Loucy (cell line): ENCODE measurements at regions not wholly inside any gene's neighbourhood (a gene's known extent, or its start where the extent isn't known, plus 50 kb on each side); places are given as distances from the start of the nearest gene placed in this dataset.

ENCODE experiments used
- H2AFZ ChIP-seq: fragments of 200-600 bp; sonication (generic); 2 replicates; pipeline ENCODE4 v1.6.0; 2016; ENCODE audit warnings: antibody characterized with exemption, mild to moderate bottlenecking, low read length, moderate library complexity
- H3F3A ChIP-seq: fragments of 200-600 bp; 2 replicates; pipeline ENCODE4 v1.6.0; 2016; ENCODE audit warnings: antibody characterized with exemption, low read depth, mild to moderate bottlenecking
- H3K27me3 ChIP-seq: fragments of 200-600 bp; sonication (generic); 2 replicates; pipeline ENCODE4 v1.6.1; 2014; ENCODE audit warnings: low read length, mild to moderate bottlenecking; ENCODE audit not compliant: insufficient read depth, poor library complexity, severe bottlenecking
- H3K36me3 ChIP-seq: fragments of 200-600 bp; sonication (generic); 2 replicates; pipeline ENCODE4 v1.6.1; 2016; ENCODE audit warnings: low read length; ENCODE audit not compliant: insufficient read depth
- H3K4me1 ChIP-seq: fragments of 200-600 bp; sonication (generic); 2 replicates; pipeline ENCODE4 v1.5.1; 2014; ENCODE audit warnings: low read length, mild to moderate bottlenecking; ENCODE audit not compliant: insufficient read depth, poor library complexity, severe bottlenecking
- H3K4me2 ChIP-seq: fragments of 200-600 bp; sonication (generic); 2 replicates; pipeline ENCODE4 v1.6.0; 2014; ENCODE audit warnings: antibody characterized with exemption, low read length, low read depth, mild to moderate bottlenecking; ENCODE audit not compliant: poor library complexity, severe bottlenecking
- H3K4me3 ChIP-seq: fragments of 200-600 bp; sonication (generic); 2 replicates; pipeline ENCODE4 v1.5.1; 2014; ENCODE audit warnings: low read length, mild to moderate bottlenecking, mixed read lengths; ENCODE audit not compliant: poor library complexity, severe bottlenecking
- H3K79me2 ChIP-seq: fragments of 200-600 bp; sonication (generic); 2 replicates; pipeline ENCODE4 v1.6.1; 2014; ENCODE audit warnings: low read length; ENCODE audit not compliant: insufficient read depth
- H3K9ac ChIP-seq: fragments of 200-600 bp; sonication (generic); 2 replicates; pipeline ENCODE4 v1.6.0; 2014; ENCODE audit warnings: mild to moderate bottlenecking, low read depth, low read length, moderate library complexity; ENCODE audit not compliant: poor library complexity, severe bottlenecking
- H3K9me2 ChIP-seq: fragments of 200-600 bp; sonication (generic); replicated peaks from 2 replicates; pipeline ENCODE4 v1.6.1; 2016; ENCODE audit warnings: low read depth, low read length, mixed read lengths
- H3K9me3 ChIP-seq: fragments of 200-600 bp; sonication (generic); 2 replicates; pipeline ENCODE4 v1.6.1; 2014; ENCODE audit warnings: mild to moderate bottlenecking, antibody characterized with exemption, low read length, low read depth; ENCODE audit not compliant: insufficient read depth
- H4K20me1 ChIP-seq: fragments of 200-600 bp; sonication (generic); 2 replicates; pipeline ENCODE4 v1.6.0; 2014; ENCODE audit warnings: antibody characterized with exemption, low read length, mild to moderate bottlenecking; ENCODE audit not compliant: insufficient read depth, poor library complexity, severe bottlenecking
- EZH2phosphoT487 ChIP-seq: fragments of 200-600 bp; IDR thresholded peaks from 2 replicates; pipeline ENCODE4 v1.6.1; 2018; ENCODE audit warnings: antibody characterized with exemption, mild to moderate bottlenecking, moderate library complexity, borderline replicate concordance
- TF ChIP-seq, protein P1 (sequence below): fragments of 200-600 bp; sonication (generic); conservative IDR thresholded peaks from 2 replicates; pipeline ENCODE4 v1.5.1; 2014; ENCODE audit warnings: mild to moderate bottlenecking, antibody characterized with exemption, low read length

DNA sequence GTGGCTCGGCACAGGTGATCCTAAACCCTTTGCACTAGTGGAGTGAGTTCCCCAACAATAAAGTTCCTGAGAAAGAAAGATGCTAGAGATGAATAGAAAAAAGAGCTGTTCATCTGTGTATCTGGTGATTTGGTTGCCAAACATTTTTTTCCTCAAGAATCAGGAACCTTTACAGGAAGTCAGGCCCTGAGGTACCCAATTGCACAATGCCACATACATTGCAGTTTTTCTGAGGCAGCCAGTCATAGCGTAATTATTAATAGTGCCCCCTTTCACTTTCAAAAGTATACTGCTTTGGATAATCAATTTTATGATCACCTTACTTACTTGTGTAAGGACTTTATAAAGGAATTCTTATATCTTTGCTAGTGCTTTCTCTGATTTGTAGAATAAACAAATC lies 346.3 kb upstream of the POU3F1 start:
- Histone ChIP-seq H4K20me1 (no peaks in the 10 kb centered on the region), H3K4me3 (no peak overlapping the region), H3K9me3 (no peaks in the 10 kb centered on the region), H3K79me2 (no peaks in the 10 kb centered on the region), H3K4me1 (no peaks in the 10 kb centered on the region), H3F3A (no peaks in the 10 kb centered on the region), H3K27me3 (no peaks in the 10 kb centered on the region), H2AFZ (no peak overlapping the region), H3K9ac (no peak overlapping the region), H3K9me2 (no peaks in the 10 kb centered on the region), H3K36me3 (no peaks in the 10 kb centered on the region), H3K4me2 (no peak overlapping the region)
- TF ChIP-seq, protein P1, sequence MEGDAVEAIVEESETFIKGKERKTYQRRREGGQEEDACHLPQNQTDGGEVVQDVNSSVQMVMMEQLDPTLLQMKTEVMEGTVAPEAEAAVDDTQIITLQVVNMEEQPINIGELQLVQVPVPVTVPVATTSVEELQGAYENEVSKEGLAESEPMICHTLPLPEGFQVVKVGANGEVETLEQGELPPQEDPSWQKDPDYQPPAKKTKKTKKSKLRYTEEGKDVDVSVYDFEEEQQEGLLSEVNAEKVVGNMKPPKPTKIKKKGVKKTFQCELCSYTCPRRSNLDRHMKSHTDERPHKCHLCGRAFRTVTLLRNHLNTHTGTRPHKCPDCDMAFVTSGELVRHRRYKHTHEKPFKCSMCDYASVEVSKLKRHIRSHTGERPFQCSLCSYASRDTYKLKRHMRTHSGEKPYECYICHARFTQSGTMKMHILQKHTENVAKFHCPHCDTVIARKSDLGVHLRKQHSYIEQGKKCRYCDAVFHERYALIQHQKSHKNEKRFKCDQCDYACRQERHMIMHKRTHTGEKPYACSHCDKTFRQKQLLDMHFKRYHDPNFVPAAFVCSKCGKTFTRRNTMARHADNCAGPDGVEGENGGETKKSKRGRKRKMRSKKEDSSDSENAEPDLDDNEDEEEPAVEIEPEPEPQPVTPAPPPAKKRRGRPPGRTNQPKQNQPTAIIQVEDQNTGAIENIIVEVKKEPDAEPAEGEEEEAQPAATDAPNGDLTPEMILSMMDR, result no peak

DNA sequence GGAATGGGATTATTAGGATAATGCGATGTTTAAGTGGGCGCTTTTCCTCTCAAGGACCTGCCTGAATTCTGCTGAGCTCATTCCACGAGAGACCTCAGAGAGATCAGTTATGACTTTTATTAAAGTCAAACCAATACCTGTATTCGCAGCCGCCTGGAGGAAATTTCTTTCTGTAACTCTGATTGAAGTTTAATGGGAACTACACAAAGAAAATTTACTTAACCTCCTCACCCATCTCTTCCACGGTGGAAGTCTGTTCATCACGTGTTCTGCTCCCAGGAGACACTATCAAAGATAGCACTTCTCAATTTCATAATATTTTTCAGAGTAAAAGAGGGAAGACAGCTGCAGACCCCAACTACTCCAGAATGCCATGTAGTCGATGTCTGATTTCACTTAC lies 334.7 kb upstream of the POU3F1 start:
- Histone ChIP-seq H3K4me1 (no peaks in the 10 kb centered on the region), H4K20me1 (no peaks in the 10 kb centered on the region), H3K9me3 (no peaks in the 10 kb centered on the region), H3K9ac (no peak overlapping the region), H3K4me3 (no peak overlapping the region), H3K27me3 (no peaks in the 10 kb centered on the region), H3K36me3 (no peaks in the 10 kb centered on the region), H3K4me2 (no peak overlapping the region), H3F3A (no peaks in the 10 kb centered on the region), H2AFZ (no peak overlapping the region), H3K79me2 (no peaks in the 10 kb centered on the region), H3K9me2 (no peaks in the 10 kb centered on the region)
- TF ChIP-seq, protein P1, result no peak
- no peak for TF ChIP-seq EZH2phosphoT487

DNA sequence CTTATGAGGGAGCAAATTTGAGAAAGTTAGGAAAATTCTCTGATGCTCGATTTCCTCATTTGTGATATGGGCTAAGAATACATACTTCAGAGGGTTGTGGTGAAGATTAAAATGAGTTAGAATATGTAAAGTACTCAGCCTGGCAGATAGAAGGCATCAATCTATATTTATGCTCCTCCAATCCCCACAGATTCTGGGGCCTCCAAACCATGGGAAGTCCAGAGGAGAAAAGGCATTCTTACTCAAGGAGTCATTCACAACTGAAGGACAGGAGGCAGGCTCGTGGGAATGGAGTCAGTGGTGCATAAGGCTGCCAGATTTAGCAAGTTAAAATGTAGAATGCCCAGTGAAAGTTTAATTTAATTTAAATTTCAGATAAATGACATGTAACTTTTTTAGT lies 330.0 kb upstream of the POU3F1 start:
- H3K4me2 ChIP-seq, result no peak overlapping the region
- H3K4me1 ChIP-seq, result no peaks in the 10 kb centered on the region
- TF ChIP-seq EZH2phosphoT487, result no peak
- TF ChIP-seq, protein P1, result no peak
- no peaks in the 10 kb centered on the region for H3K79me2 ChIP-seq
- no peak overlapping the region for H3K9ac ChIP-seq
- H3K9me2 ChIP-seq, result no peaks in the 10 kb centered on the region
- H3K9me3 ChIP-seq, result peaks cover 5% of the 10 kb centered on the region; the same call in 1 of the 2 replicates
- H3K36me3 ChIP-seq, result no peaks in the 10 kb centered on the region
- H3F3A ChIP-seq, result no peaks in the 10 kb centered on the region
- no peak overlapping the region for H3K4me3 ChIP-seq
- no peaks in the 10 kb centered on the region for H4K20me1 ChIP-seq
- H2AFZ ChIP-seq, result no peak overlapping the region
- H3K27me3 ChIP-seq, result no peaks in the 10 kb centered on the region
